ENCODE measurements at regions not wholly inside any gene's neighbourhood (a gene's known extent, or its start where the extent isn't known, plus 50 kb on each side); places are given as distances from the start of the nearest gene placed in this dataset.
"Not testable (repeated sequence)": the region's sequence is repeated elsewhere in the genome, so short reads cannot be mapped to it uniquely, and the experiment has no call there.

DNA sequence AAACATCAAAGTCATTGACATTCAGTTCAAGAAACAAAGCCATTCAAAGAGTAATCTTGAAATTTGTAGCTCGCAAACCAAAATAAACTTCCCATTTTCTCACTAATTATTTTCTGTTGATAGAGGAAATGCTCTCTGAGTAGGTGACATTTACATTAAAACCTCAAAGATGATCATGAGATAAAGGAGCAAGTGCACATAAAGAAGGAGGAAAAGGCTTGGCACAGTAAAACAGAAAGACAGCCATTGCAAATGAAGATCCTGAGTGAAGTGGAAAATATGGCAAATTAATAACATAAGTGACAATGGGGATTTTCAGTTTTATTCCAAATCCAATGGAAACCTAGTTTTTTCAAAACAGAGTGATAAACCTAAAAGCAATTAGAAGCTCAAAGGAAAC lies 2320.8 kb downstream of the ARAP2 start:
- DNase-seq: no peak

DNA sequence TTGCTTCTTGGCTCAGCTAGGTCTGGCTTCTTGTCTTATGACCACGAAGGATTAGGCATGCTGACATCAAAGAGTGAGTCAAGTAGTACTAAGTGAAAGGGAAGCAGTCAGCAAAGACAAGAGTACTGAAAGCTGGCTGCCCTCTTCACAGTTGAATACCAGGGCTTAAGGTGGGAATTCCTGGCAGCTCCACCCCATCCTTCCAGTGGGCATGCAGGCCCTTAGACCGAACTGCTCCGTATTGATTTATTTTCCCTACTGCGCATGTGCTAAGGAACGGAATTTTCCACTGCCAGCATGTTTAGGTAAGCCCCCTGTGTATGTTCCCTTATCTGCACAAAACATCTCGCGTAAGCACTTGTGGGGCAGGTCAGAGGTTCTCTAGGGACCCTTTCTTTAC lies 2320.1 kb downstream of the ARAP2 start:
- peak in 1 of 2 donors; percentile 1 for DNase-seq

DNA sequence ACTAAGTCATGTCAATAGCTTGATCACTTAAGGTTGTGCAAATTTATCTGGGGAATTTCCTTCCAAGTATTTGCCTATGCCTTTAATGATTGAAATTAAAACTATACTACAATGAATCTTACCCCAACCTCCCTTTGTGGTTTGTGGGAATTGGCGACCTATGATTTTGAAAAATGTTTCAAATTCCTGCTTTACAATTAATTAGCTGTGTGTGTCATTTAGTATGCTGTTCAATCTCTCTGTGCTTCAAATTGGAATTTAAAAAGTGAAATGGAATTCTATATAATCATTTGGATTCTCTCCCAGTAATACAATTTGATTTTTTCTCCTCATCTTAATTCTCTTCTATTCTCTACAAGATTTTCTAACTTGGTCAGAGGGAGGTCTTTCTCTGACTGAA lies 2319.5 kb downstream of the ARAP2 start:
- DNase-seq: no peak

DNA sequence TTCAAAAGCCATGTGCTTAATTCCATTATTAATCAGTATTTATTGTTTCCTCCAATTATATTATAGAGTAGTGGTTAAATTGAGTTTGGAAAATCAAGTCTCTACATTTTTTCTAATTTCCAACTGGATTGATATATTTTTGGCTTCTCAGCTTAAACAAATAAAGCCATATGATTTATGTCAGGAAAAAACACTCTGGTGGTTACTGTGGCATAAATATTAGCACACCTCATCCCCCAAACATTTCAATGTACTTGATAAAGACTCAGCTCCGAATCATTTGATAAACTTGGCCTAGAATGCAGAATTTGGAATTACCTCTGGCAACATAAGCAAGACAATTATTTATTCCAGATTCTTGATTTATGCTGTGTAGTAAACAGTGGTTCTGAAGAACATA lies 2313.8 kb downstream of the ARAP2 start:
- DNase-seq: no peak

DNA sequence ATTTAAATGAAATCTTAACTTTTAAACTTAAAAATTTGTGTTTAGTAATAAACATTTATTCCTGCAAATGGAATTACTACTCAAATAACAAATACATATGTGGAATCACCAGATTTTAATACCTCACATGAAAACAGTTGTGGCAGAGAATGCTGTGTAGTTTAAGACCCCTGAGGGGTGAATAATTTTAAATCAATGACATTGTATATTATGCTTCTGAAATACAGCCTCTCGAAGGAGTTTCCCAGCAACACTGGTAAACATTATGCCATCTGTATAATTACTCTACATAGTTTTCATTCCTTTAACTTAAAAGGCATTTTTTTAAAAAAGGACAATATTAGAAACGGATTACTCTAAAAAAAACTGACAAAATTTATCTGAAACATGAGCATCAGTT lies 2313.3 kb downstream of the ARAP2 start:
- DNase-seq: no peak

DNA sequence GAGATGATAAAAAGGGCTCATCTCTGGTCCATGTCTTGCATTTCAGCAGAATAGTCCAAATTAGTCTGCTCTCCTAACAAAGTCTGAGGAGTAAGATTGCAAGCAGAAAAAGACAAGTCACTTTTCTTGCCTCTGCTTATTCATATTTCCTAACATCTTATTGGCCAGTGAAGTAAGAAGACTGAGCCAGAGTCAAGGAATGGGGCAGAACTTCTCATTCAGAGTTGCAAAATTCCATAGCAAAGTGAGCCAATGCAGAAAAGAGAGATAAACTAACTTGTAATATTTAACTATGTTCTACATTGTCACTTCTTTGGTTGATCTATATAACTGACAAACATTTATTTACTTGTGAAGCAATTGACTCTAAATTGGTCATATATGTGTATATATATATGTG lies 2304.0 kb downstream of the ARAP2 start:
- no peak for DNase-seq

DNA sequence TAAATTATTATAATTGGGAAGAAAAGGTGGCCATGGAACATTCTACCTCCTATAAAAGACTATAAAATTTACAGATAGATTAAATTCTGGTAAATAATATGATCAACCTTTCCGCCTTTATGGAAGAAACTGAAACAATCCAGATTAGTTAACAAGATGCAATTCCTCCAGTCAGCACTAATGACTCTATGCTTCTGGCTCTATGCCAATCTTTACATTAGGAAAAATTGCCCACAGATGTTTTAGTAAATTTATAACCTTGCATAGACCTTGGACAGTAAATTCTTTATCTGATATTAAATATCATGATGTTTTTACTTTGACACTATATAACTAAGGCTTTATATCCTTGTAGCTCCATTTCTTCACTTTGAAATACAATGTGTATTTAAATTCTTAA lies 2302.5 kb downstream of the ARAP2 start:
- DNase-seq: no peak

DNA sequence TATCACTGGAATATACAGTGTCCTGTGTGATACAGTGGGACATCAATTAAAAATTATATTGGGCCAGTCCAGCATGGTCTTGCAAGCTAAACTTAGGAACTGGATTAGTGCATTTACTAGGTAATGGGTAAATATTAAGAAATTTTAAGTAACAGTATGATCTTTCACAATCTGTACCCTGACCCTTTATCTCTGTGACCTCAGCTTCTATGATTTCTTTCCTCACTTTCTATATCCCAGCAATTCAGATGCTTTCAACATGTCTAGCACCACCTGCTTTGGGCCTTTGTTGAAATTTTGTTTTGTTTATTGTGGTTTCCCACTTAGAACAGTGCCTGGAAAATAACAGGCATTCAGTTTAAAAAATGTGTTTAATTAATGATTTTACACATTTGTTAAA lies 2295.4 kb downstream of the ARAP2 start:
- no peak for DNase-seq

DNA sequence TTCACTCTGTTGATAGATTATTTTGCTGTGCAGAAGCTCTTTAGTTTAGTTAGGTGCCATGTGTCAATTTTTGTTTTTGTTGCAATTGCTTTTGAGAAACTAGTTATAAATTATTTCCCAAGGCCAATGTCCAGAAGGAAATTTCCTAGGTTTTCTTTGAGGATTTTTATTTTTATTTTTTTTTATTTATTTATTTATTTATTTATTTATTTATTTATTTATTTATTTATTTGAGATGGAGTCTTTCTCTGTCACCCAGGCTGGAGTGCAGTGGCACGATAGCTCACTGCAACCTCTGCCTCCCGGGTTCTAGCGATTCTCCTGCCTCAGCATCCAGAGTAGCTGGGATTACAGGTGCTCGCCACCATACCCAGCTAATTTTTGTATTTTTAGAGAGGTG lies 2290.5 kb downstream of the ARAP2 start:
- not testable (repeated sequence) for DNase-seq

DNA sequence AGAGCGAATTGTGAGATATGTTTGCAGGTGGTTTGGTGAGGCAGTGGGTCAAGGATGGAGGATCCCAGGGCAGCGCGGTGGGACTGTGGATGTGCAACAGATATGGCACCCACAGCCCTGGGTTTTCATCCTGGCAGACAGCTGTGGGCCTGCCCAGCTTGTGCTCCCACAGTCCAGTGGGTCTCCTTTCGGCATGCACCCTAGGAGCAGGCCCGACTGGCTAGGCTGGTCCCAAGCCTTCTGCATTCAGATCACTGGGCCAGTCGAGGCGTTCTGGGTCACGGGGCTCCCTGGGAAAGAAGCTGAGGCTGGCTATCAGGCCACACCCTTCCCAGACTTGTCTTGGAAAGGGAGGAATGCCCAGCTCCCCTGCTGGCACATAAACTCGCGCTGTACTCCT lies 2289.6 kb downstream of the ARAP2 start:
- DNase-seq: no peak

DNA sequence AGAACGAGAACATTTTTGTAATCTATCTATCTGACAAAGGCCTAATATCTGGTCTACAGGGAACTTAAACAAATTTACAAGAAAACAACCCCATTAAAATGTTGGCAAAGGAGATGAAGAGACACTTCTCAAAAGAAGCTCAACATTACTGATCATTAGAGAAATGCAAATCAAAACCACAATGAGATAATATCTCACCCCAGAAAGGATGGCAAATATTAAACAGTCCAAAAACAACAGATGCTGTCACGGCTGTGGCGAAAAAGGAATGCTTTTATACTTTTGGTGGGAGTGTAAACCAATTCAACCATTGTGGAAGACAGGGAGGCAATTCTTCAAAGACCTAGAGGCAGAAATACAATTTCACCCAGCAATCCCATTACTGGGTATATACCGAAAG lies 2284.8 kb downstream of the ARAP2 start:
- no peak for DNase-seq

DNA sequence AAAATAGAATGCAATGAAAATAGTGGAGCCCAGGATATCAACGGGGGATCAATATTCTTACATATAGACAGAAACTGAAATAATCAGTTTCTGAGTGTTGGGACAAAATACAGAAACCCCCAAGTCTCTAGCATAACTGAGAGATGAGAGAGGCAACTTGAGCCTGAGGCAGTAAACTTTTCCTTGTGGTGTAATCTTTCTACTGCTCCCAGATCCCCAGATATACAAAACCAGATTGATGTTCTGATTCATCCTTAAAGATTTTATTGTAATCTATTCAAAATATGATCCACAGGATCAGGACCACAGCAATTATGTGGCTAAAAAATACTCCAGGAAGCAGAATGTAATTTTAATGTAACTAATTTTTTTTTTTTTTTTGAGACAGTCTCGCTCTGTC lies 2282.6 kb downstream of the ARAP2 start:
- DNase-seq: no peak

DNA sequence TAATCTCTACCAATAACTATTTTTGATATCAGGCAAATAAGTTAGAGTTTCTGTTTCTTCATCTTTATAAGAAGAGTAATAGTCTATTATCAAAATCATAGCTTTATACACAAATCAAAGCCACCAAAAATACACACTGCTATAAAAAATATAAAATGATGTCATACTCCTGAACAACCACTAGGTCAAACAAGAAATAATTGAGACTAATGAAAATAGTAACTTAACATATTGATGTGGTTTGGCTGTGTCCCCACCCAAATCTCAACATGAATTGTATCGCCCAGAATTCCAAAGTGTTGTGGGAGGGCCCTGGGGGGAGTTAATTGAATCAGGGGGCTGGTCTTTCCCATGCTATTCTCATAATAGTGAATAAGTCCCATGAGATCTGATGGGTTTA lies 2277.5 kb downstream of the ARAP2 start:
- DNase-seq: no peak

DNA sequence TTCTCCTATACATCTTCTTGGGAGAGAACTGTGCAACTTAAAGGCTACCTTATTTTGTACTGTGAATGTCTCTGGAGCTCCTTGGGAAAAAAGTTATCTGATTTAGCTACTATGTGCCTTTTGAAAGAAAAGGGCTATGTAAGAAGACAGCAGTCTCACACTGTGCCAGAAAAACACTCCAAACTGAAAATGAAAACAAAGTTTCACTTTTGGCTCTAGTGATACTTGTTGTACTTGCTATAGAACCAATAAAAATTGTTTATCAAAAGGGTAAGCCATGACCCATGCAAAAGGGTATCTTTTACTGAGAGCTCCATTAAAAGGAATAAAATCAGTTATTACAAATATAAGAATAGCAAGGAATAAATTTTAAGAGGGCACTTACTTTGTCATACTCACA lies 2270.0 kb downstream of the ARAP2 start:
- no peak for DNase-seq

DNA sequence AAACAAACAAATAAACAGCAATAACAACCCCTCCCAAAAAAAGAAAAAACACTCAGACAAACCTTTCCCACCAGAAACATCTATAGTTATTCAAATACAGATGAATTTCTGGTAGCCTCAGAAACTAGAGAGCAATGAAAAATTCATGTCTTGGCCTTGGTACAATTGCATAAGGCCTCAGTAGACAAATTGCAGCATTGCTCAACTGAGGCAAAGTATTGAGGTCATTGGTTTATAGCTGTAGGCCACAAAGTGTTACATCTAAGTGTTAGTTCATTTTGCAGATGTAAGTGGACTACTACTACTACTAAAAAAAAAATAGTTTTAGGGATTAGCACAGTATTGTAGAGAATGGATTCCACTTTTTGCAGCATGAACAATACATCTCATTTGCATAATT lies 2268.3 kb downstream of the ARAP2 start:
- no peak for DNase-seq

DNA sequence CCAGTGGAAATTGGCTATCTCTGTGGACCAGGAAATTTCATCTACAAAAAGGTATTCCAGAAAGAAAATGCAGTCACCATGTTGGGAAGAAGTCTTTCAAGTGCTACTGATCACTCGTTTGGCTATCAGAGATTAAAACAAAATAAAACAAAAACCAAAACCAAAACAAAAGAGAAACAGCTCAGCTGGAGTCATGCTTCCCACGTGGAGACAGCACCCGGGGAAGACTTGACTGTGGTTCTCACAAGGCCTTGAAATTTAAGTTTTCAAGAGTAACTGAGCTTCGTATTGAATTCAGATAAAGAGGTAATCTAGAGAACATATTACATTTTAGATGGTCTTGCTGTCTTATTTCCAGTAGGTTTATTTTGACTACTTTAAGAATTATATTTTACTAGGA lies 2264.5 kb downstream of the ARAP2 start:
- not testable (repeated sequence) for DNase-seq

DNA sequence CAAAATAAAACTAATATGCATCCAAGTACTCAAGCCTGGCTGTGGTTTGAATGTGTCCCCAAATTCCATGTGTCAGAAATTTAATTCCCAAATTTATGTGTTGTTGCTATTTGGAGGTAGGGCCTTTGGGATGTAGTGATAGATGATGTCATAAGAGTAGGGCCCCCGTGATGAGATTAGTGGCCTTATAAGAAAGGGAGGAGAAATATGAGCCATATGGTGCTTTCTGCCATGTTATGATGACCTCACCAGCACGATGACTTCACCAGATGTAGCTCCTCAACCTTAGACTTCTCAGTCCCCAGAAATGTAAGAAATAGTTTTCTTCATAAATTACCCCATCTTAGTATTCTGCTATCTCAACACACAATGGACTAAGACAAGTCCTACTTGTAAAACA lies 2264.0 kb downstream of the ARAP2 start:
- no peak for DNase-seq

DNA sequence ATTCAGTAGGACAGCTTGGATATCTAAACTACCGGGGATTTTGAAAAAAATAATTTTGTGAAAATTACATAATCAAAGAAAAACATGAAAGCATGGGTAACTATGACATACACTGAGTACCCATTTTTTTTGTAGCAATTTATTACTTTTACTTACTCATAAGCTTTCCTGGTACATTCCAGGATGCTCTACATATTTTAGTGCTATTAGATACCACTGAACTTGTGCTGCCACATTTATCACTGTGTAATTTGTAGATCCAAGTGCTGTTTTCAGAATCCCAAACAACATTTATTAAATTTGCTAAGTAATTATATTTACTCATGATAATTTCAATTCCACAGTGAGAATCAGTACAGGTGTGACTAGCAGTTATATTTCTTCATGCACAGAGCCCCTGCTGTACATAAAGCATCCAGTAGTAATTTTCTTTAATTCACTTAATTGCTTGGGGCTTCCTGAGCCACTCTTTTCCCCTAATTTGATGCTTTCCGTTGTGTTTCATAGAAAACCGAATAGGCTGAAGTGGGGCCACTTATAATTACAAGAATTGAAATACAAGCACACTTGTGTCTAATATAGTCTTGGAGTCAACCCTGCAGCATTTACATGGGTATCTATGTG lies 2254.4 kb downstream of the ARAP2 start:
- DNase-seq: no peak

DNA sequence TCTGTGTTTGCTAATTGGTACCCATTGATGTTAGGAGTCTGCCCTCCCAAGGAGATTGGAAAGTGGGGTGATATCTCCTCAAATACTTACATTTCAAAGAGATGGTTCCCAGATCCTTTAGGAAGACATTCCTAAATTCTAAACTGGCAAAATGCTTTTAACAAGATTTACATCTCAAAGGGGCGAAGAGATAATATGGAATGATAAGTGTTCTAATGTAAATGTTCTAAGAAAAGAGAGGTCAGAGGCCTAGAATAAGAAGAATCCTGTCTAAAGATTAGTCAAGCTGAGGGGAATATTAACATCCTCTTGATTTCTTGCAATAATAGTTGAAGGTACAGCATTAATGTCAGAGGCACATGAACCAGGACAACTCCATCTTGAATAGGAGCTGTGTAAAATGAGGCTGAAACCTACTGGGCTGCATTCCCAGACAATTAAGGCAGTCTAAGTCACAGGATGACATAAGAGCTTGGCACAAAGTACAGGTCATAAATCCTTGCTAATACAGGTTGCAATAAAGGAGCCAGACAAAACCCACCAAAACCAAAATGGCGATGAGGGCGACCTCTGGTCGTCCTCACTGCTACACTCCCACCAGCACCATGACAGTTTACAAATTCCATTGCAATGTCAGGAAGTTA lies 2248.1 kb downstream of the ARAP2 start:
- no peak for DNase-seq

DNA sequence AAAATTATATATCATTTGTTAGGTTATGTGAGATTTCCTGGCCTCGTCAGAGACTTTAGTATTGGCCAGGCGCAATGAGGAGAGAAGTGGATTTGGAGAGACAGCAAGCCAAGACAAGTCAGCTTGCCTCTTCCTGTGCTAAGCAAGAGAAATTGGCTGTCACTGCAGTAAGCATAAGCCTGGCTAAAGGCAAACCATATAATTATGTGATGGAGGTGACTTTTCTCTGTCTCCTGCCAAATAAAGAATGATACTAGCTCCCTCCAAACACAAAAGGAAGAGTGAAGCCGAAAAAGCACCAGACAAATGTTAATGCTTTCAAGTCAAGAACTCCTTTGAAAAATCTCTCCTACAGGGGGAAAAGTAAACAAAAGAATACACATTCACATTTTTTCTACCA lies 2246.0 kb downstream of the ARAP2 start:
- DNase-seq: peak; percentile 21 to 58

DNA sequence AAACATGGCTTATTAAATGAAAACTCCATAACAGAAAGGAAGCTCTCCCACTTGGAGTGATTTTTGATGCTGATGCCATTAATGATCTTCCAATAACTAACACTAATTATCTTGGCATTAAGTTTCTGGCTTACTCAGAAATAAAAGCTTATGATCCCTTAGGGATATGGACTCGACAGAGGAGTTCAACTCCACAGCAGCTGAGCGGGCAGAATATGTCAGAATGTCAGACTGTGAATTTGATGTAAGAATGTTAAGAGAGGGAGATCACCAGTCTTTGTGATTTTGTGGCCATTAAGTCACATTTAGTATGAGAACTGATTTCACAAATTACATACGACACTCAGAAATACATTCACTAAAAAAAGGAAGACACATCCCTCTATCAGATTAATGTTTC lies 2244.0 kb downstream of the ARAP2 start:
- DNase-seq: no peak

DNA sequence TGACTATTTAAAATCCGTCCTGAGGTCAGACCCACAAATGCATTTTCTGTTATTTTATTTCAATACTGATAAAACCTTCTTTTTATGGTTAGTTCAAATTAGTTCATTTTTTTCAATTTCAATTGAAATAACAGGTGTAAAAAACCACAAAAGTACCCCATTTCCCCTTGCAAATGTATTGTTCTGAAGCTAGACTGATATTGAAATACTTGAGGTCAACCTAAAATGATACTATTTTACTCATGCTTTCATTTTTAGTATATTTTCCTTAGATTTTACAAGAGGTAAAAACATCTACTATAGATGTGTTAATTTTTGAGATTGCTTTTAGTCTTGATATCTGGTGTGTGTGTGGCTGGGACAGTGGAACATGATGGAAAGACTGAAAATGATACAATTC lies 2237.8 kb downstream of the ARAP2 start:
- DNase-seq: not testable (repeated sequence)

DNA sequence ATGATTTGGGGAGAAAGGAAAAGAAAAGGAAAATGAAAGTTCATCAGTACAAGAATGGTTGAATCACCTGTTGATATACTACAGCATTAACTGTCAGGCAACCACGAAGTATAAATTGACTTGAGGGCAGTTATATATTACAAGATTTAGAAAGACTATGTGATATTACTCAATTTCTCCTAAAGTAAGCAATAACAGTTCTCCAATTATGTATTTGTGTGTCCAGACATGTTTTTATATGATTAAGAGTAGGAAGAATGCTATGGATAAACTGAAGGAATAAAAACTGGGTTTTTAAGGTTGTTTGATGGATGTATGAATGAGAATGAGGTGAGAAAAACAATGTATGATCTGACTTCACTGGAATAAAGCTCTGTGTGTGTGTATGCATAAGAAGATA lies 2234.4 kb downstream of the ARAP2 start:
- no peak for DNase-seq
